ENCODE measurements at regions not wholly inside any gene's neighbourhood (a gene's known extent, or its start where the extent isn't known, plus 50 kb on each side); places are given as distances from the start of the nearest gene placed in this dataset.
A peak's percentile ranks its signal among the peaks of the same experiment; 100 is the strongest.

DNA sequence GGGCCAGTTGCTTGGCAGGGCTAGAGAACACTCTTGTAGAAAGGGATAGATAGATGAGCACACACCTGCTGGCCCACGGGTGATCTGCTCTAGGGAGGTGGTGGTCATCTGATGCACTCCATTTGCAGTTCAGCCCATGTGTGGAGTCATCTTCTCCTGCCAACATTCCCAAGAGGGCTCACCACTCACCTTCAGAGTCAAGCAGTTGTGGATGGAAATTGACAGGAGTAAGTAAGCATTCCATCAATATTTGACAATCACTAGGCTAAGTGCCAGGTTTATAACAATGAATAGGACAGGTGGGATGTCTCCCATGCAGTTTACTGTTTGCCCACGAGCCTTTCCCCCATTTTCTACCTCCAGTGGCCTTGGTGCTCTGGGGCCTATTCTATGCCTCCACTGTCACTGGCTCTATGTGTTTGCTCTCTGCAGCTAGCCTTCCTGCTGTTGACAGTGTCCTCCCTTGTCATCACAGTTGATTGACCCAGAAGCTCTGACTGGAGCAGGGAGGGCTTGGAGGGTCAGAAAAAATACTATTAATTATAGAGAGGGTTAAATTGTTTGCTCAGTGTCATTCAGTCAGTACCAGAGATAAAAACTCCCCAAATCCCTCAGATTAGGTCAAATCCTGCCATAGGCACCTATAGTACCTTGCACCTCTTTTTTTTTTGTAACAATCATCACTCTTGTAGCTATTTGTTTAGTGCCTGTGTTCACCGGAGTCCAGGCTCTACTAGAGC is 134.6 kb upstream of the PZP start (continued):
- TF ChIP-seq, protein P1, sequence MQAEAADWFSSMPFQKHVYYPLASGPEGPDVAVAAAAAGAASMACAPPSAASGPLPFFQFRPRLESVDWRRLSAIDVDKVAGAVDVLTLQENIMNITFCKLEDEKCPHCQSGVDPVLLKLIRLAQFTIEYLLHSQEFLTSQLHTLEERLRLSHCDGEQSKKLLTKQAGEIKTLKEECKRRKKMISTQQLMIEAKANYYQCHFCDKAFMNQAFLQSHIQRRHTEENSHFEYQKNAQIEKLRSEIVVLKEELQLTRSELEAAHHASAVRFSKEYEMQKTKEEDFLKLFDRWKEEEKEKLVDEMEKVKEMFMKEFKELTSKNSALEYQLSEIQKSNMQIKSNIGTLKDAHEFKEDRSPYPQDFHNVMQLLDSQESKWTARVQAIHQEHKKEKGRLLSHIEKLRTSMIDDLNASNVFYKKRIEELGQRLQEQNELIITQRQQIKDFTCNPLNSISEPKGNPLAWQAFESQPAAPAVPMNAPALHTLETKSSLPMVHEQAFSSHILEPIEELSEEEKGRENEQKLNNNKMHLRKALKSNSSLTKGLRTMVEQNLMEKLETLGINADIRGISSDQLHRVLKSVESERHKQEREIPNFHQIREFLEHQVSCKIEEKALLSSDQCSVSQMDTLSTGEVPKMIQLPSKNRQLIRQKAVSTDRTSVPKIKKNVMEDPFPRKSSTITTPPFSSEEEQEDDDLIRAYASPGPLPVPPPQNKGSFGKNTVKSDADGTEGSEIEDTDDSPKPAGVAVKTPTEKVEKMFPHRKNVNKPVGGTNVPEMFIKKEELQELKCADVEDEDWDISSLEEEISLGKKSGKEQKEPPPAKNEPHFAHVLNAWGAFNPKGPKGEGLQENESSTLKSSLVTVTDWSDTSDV (CRISPR knock-in tag; IDR thresholded peaks at IDR 0.05) = no peak
- TF ChIP-seq ZNF589 (CRISPR knock-in tag; conservative IDR thresholded peaks at IDR 0.05) (no peak), NKX3-1 (CRISPR knock-in tag; IDR thresholded peaks at IDR 0.05) (no peak), ZSCAN12 (CRISPR knock-in tag; IDR thresholded peaks at IDR 0.05) (no peak), ZNF549 (CRISPR knock-in tag; IDR thresholded peaks at IDR 0.05) (no peak), ZNF224 (CRISPR knock-in tag; IDR thresholded peaks at IDR 0.05) (no peak), ZNF460 (CRISPR knock-in tag; IDR thresholded peaks at IDR 0.05; ENCODE audit: borderline replicate concordance) (no peak), BHLHE40 (IDR thresholded peaks at IDR 0.05; ENCODE audit: low read length) (peak; percentile 58), IRF2 (CRISPR knock-in tag; IDR thresholded peaks at IDR 0.05) (no peak), ZNF431 (CRISPR knock-in tag; IDR thresholded peaks at IDR 0.05; ENCODE audit: borderline replicate concordance, low read depth) (0 out of 2 replicates have a peak, but pooled peaks have one; percentile 75), E2F5 (CRISPR knock-in tag; conservative IDR thresholded peaks at IDR 0.05) (no peak), MYC (CRISPR knock-in tag; IDR thresholded peaks at IDR 0.05; ENCODE audit: borderline replicate concordance) (no peak), ERF (CRISPR knock-in tag; IDR thresholded peaks at IDR 0.05) (no peak), YEATS2 (CRISPR knock-in tag; IDR thresholded peaks at IDR 0.05; ENCODE audit: borderline replicate concordance) (no peak; the same call in 1 of the 2 replicates), CAMTA2 (CRISPR knock-in tag; IDR thresholded peaks at IDR 0.05; ENCODE audit: borderline replicate concordance) (no peak), ZNF546 (CRISPR knock-in tag; conservative IDR thresholded peaks at IDR 0.05) (no peak), EHMT2 (IDR thresholded peaks at IDR 0.05; ENCODE audit: borderline replicate concordance, low read depth, low read length) (peak; percentile 56; the same call in 1 of the 2 replicates), KAT7 (CRISPR knock-in tag; IDR thresholded peaks at IDR 0.05; ENCODE audit: borderline replicate concordance) (no peak), HNRNPUL1 (IDR thresholded peaks at IDR 0.05; ENCODE audit: low read depth, low read length) (no peak), ZFP37 (CRISPR knock-in tag; IDR thresholded peaks at IDR 0.05; ENCODE audit: borderline replicate concordance) (peak; percentile 70; the same call in 1 of the 2 replicates), ZNF749 (CRISPR knock-in tag; IDR thresholded peaks at IDR 0.05; ENCODE audit: borderline replicate concordance) (no peak), SAFB2 (CRISPR knock-in tag; IDR thresholded peaks at IDR 0.05; ENCODE audit: borderline replicate concordance, low read depth) (no peak)
- TF ChIP-seq, protein P2, sequence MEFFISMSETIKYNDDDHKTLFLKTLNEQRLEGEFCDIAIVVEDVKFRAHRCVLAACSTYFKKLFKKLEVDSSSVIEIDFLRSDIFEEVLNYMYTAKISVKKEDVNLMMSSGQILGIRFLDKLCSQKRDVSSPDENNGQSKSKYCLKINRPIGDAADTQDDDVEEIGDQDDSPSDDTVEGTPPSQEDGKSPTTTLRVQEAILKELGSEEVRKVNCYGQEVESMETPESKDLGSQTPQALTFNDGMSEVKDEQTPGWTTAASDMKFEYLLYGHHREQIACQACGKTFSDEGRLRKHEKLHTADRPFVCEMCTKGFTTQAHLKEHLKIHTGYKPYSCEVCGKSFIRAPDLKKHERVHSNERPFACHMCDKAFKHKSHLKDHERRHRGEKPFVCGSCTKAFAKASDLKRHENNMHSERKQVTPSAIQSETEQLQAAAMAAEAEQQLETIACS (CRISPR knock-in tag; IDR thresholded peaks at IDR 0.05) = no peak
- TF ChIP-seq, protein P3, sequence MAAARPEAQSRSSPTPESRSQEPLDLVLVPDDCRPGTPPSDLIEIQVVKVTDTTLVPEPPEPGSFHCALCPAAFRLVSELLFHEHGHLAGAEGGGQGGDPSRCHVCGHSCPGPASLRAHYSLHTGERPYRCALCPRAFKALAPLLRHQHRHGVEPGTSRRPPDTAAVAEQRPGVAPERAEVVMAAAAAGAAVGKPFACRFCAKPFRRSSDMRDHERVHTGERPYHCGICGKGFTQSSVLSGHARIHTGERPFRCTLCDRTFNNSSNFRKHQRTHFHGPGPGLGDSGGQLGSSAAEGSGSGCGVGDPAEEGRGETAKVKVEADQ (CRISPR knock-in tag; IDR thresholded peaks at IDR 0.05; ENCODE audit: borderline replicate concordance) = no peak
- TF ChIP-seq, protein P4, sequence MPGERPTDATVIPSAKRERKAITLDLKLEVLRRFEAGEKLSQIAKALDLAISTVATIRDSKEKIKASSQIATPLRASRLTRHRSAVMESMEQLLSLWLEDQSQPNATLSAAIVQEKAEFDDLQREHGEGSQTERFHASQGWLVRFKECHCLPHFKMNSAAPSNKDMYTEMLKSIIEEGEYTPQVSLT (CRISPR knock-in tag; IDR thresholded peaks at IDR 0.05; ENCODE audit: borderline replicate concordance, low read depth) = no peak
